ENCODE measurements at regions not wholly inside any gene's neighbourhood (a gene's known extent, or its start where the extent isn't known, plus 50 kb on each side); places are given as distances from the start of the nearest gene placed in this dataset.

DNA sequence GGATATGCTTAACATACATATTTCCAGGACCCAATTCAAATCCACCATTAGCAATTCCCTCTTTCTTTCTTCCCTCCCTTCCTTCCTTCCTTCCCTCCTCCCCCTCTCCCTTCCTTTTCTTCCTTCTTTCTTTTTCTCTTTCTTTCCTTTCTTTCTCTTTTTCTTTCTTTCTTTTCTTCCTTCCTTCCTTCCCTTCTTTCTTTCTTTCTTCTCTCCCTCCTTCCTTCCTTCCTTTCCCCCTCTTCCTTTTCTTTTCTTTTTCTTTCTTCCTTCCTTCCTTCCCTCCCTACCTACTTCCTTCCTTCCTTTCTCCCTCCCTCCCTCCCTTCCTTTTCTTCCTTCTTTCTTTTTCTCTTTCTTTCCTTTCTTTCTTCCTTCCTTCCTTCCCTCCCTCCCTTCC lies 332.0 kb downstream of the TMEM161B start:
- TF ChIP-seq MAX (IDR thresholded peaks at IDR 0.05; ENCODE audit: low read depth) (no peak), POLR2AphosphoS5 (IDR thresholded peaks at IDR 0.05; ENCODE audit: low read depth, low read length) (no peak), SMC3 (IDR thresholded peaks at IDR 0.05; ENCODE audit: low read depth, low read length) (no peak), YY1 (IDR thresholded peaks at IDR 0.05; ENCODE audit: low read depth) (no peak)
- TF ChIP-seq, protein P1, sequence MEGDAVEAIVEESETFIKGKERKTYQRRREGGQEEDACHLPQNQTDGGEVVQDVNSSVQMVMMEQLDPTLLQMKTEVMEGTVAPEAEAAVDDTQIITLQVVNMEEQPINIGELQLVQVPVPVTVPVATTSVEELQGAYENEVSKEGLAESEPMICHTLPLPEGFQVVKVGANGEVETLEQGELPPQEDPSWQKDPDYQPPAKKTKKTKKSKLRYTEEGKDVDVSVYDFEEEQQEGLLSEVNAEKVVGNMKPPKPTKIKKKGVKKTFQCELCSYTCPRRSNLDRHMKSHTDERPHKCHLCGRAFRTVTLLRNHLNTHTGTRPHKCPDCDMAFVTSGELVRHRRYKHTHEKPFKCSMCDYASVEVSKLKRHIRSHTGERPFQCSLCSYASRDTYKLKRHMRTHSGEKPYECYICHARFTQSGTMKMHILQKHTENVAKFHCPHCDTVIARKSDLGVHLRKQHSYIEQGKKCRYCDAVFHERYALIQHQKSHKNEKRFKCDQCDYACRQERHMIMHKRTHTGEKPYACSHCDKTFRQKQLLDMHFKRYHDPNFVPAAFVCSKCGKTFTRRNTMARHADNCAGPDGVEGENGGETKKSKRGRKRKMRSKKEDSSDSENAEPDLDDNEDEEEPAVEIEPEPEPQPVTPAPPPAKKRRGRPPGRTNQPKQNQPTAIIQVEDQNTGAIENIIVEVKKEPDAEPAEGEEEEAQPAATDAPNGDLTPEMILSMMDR (IDR thresholded peaks at IDR 0.05), result no peak

Data from SK-N-SH (cell line).